ENCODE measurements at regions not wholly inside any gene's neighbourhood (a gene's known extent, or its start where the extent isn't known, plus 50 kb on each side); places are given as distances from the start of the nearest gene placed in this dataset.

- DNase-seq, result no peak
Measured at GRCh38 chr9:88326936-88327335, 61.3 kb upstream of the SPIN1 start.

- no peak for DNase-seq
Measured at GRCh38 chr9:88326015-88326414, 62.2 kb upstream of the SPIN1 start.

- peak; percentile 33 for DNase-seq
Measured at GRCh38 chr9:88322906-88323566, 65.2 kb upstream of the SPIN1 start.

GRCh38 chr9:88321764-88322163 lies 66.5 kb upstream of the SPIN1 start:
- no peak for DNase-seq

- no peak for DNase-seq
Measured at GRCh38 chr9:88320748-88321415, 67.4 kb upstream of the SPIN1 start.

GRCh38 chr9:88319936-88320747 lies 68.1 kb upstream of the SPIN1 start:
- DNase-seq, result no peak

- no peak for DNase-seq
Measured at GRCh38 chr9:88313364-88314220, 74.7 kb upstream of the SPIN1 start.

GRCh38 chr9:88312517-88313103 lies 75.6 kb upstream of the SPIN1 start:
- DNase-seq, result no peak

GRCh38 chr9:88312045-88312444 lies 76.2 kb upstream of the SPIN1 start:
- DNase-seq, result no peak

GRCh38 chr9:88310310-88310980 lies 77.8 kb upstream of the SPIN1 start:
- no peak for DNase-seq

GRCh38 chr9:88308831-88309560 lies 79.2 kb upstream of the SPIN1 start:
- DNase-seq, result no peak

GRCh38 chr9:88307136-88307535 lies 81.1 kb upstream of the SPIN1 start:
- no peak for DNase-seq

- DNase-seq, result no peak
Measured at GRCh38 chr9:88303721-88304451, 84.4 kb upstream of the SPIN1 start.

GRCh38 chr9:88302579-88303324 lies 85.5 kb upstream of the SPIN1 start:
- no peak for DNase-seq

- DNase-seq, result no peak
Measured at GRCh38 chr9:88300556-88300955, 87.7 kb upstream of the SPIN1 start.

- DNase-seq, result no peak
Measured at GRCh38 chr9:88291856-88292255, 96.4 kb upstream of the SPIN1 start.

GRCh38 chr9:88291056-88291455 lies 97.2 kb upstream of the SPIN1 start:
- no peak for DNase-seq

- DNase-seq, result no peak
Measured at GRCh38 chr9:88289532-88289931, 98.7 kb upstream of the SPIN1 start.

GRCh38 chr9:88287972-88288371 lies 100.3 kb upstream of the SPIN1 start:
- no peak for DNase-seq
